ENCODE measurements at regions not wholly inside any gene's neighbourhood (a gene's known extent, or its start where the extent isn't known, plus 50 kb on each side); places are given as distances from the start of the nearest gene placed in this dataset.
"Not testable (repeated sequence)": the region's sequence is repeated elsewhere in the genome, so short reads cannot be mapped to it uniquely, and the experiment has no call there.

DNA sequence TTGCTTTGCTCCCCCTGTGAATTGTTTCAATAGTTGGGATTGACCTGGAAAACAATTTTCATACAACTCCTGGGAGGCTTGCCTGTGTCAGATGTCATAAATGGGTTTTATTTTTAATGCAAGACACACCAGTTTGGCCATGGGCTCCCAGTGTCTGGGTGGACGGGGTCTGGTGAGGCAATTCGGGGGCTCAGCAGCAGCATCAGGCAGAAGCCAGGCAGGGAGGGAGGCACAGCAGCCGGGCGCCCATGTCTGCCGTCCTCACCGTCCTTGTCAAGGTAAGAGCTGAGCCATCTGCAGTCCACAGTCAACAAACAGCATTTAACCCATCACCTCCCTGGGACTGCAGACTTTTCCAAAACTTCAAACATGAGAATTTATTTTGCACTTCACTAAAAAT lies 150.6 kb downstream of the NPIPB11 start:
- DNase-seq = not testable (repeated sequence)

DNA sequence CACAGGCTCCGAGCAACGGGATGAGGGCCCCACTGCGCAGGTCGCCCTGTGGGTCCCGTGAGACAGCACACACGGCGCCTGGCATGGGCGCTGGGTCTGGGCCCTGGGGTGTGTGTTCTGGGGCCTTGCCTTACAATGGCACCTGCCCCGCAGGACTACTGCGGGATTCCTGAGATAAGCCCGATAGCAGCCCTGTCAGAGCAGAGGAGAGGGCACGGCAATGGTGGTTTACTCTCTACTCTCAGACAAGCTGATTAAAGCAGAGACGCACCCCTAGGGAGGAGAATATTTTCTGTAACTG lies 151.1 kb downstream of the NPIPB11 start:
- not testable (repeated sequence) for DNase-seq

GRCh38 chr16:29254676-29255495 lies 151.6 kb downstream of the NPIPB11 start:
- DNase-seq = no peak

- DNase-seq = not testable (repeated sequence)
These were observed 152.6 kb downstream of the NPIPB11 start for GRCh38 chr16:29253716-29254590.

GRCh38 chr16:29253066-29253590 lies 153.4 kb downstream of the NPIPB11 start:
- DNase-seq = not testable (repeated sequence)

DNA sequence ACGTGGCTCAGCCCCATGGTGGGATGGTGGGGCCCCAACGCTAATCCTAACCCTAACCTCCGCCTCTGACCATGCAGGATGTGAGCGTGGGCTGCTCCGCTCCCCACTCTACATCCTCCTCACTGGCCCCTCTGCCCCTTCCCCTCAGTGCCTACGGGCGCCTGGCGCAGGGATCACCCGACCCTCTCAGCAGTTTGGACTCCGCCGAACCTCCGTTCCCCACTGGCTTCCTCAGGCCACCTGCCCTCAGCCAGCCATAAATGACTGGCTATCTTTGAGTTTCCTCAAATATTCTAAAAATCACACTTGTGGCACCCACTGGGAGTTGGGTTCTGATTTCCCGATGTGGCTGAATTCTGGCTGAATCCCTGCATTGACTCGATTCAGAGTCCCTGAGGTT lies 154.2 kb downstream of the NPIPB11 start:
- not testable (repeated sequence) for DNase-seq

- peak; percentile 24 for DNase-seq
These were observed 154.9 kb downstream of the NPIPB11 start for GRCh38 chr16:29251571-29252011.

DNA sequence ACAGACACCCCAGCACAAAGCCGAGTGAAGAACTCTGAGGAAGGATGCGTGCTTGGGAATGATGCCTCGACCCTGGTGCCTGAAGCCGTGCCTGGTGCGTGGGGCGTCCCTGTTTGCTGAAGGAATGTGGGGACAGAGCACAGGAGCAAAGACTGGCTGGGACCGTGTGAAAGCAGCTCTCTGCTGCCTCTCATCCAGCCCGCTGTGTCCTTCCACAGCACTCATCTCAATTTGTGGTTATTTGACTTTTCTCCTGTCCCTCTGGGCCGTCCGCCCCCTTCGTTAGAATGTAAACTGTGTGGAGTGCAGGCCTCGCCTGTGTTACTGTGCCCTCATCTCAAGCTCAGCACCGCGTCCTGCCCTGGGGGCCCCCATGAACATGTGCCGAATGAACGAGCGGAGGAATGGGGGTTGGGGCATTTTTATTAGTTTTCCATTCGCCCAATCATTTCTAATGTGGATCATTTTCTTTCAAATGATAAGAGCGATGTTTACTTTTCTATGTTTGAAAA lies 155.5 kb downstream of the NPIPB11 start:
- DNase-seq = not testable (repeated sequence)

DNA sequence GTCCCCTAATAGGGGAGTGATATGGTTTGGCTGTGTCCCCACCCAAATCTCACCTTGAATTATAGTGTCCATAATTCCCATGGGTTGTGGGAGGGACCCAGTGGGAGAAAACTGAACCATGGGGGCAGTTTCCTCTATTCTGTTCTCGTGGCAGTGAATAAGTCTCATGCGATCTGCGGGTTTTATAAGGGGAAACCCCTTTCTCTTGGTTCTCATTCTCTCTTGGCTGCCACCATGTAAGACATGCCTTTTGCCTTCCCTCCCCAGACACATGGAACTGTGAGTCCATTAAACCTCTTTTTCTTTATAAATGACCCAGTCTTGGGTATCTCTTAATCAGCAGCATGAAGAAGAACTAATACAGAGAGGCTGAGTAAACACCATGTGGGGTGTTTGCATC lies 156.0 kb downstream of the NPIPB11 start:
- DNase-seq = not testable (repeated sequence)

- DNase-seq = not testable (repeated sequence)
These were observed 157.6 kb downstream of the NPIPB11 start for GRCh38 chr16:29248940-29249318.

DNA sequence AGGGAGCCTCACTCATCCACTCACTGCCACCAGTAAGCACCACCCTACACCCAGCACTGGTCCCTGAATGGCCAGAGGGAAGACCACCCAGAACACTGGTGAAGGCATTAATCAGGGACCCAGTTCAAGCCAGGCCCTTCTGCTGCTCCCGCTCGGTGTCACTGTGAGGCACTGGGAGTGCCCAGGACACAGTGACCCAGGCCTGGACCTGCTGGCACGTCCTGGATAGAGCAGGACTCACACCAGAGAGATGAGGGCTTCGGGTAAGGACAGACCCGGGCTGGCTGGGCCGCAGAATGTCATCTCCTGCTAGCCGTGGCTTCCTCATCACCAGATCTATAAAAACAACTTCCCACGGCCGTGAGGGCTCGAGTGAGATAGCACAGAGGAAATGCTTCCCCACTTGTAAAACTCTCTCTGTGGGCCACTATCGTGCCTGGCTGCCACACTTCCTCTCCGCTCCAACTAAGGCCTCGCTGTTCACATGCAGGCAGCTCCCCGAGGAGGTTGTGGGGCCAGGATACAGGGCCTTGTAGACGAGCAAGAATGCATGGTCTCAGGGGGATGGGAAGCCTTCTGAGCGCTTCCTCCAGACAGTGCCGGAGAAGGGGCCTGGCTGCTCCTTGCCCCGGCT lies 158.1 kb downstream of the NPIPB11 start:
- DNase-seq = not testable (repeated sequence)

DNA sequence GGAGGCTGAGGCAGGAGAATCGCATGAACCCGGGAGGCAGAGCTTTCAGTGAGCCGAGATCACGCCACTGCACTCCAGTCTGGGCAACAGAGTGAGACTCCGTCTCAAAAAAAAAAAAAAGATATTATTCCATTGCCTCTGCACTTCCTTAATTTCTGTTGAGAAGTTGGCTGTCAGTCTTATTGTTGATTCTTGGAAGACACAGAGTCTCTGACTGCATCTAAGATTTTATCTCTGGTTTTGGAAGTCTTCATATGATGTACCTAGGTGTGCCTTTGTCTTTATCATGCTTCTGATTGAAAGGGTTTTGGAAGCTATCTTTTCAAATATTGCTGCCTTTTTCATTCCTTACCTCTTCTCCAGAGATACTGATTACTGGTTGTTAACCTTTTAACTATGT lies 160.4 kb downstream of the NPIPB11 start:
- not testable (repeated sequence) for DNase-seq

GRCh38 chr16:29237971-29238370 lies 168.5 kb downstream of the NPIPB11 start:
- no peak for DNase-seq

- not testable (repeated sequence) for DNase-seq
These were observed 169.0 kb downstream of the NPIPB11 start for GRCh38 chr16:29237495-29237894.

DNA sequence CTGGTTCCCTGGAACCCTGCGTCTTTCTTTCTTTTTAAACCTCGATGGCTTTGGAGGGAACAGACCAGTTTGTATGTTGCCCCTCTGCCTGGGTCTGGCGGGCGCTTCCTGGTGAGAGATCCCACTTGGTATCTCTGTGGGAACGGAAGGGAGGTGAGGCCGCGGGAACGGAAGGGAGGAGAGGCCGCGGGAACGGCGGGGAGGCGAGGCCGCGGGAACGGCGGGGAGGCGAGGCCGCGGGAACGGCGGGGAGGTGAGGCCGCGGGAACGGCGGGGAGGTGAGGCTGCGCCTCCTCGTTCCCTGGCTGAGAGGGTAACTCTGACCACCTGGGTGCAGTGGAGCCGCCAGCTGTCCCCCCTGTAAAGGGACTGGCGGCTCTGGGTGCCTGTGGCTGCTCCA lies 169.5 kb downstream of the NPIPB11 start:
- DNase-seq = not testable (repeated sequence)

DNA sequence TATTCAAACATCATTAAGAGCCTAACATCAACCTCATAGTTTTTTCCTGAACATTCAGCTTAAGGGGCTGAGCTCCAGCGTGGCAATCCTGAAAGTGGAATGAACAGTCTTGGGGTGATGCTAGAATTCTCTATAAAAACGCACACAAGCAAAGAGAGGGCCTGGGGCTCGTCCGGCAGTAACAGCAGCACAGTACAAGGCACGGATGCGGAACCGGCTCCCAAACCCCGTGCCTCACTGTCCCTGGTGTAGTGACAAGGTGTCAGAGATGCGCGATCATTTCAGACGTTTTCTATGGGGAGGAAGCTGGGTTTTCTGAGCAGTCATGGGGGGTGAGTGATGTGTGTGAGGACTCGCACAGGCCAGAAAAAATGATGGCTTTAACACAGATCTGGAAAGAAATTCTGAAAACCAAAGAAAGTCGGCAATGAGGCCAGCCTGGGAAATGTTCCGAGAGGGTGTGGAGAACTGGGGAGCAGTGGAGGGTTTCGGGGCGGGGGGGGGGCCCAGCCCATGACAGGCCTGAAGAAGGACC lies 170.6 kb downstream of the NPIPB11 start:
- DNase-seq = not testable (repeated sequence)

DNA sequence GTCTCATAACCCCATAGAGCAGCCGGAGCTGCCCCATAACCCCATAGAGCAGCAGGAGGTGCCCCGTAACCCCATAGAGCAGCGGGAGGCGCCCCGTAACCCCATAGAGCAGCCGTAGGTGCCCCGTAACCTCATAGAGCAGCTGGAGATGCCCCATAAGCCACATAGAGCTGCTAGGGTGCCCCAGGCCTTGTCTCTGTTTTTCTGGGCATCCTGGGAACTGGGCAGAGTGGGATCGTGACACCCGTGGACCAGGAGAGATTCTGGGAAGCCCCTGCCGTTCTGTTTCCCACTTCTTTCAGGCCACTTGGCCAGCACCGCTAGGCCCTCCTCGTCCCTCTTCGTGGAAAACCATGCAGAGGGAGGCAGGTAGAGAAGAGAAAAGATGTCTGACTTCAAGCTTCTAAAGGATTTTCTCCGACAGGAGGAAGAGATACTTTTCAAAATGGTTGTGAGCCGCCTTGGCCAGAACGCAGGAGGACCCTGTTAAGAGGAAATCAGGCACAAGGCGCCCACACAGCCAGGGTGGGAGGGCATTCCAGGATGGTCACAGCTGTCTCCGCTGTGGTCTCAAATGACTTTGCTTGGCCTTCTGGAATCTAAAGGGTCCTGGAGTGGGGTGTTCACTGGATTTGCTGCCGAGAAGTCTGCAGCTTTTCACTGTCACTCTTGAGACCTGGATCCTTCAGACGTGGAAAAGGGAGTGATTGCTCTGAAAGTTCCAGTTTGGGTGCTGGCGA lies 171.8 kb downstream of the NPIPB11 start:
- not testable (repeated sequence) for DNase-seq

DNA sequence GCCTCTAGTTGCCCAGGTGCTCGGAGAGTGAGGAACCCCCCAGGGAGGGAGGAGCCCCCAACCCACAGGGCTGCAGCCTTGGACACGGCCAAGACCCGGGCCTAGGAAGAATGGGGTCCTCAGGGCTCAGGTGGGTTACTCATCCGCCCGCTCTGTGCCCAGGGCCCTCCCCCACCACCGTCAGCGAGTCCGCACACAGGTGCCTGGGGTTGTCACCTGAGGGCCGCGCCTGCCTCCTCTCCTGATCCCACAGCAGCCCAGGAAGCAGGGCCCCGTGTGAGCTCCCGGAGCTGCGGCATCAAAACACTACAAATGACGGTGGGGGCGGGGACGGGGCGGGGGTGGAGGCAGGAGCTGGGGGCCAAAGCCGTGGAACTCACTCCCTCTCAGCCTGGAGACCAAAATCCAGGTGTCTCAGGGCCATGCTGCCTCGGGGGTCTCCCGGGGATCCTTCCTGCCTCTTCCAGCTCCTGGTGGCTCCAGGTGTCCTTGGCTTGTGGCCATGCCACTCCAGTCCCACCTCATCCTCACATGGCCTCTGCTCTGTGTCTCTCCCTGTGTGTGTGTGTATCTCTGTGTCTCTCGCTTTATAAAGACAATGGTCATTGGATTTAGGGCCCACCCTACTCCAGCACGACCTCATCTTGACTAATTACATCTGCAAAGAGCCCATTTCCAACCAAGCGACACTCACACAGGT lies 172.7 kb downstream of the NPIPB11 start:
- not testable (repeated sequence) for DNase-seq

DNA sequence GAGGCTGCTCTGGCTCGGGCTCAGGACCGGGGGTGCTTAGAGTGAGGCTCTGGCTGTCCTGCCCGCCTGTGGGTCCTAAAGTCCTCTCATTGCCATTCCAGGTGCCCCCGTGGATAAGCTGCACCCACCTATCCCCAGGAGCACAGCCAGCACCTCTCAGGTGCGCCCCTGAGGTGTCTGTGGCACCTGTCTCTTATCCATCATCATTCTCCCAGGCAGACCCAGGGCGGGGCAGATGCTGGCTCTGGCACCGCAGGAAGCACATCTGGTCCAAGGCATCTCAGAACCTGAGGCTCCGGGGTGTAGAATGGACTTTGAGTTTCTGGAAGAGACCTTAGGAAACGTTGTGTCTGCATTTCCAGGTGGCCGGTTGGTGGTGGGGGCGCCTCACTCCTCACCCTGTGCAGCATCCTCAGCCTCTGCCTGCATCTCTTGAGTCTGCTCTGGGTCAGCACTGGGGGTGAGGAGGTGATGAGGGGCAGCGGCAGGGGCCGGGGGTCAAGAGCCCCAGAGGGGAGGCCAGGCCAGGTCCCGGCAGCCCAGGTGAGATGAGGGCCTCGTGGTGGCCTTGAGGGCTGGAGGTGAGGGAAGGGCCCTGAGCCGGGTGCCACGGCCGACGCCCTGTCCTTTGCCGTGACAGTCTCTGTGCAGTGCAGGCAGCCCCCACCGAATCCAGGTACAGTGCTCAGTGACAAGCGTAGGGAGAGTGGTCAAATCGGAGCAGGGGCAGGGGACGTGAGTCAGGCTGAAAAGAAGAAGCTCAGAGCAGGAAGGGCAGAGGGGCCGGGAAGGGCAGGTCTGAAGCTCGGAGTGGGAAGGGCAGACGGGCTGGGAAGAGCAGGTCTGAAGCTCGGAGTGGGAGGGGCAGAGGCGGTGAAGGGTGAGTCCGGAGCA lies 173.5 kb downstream of the NPIPB11 start:
- DNase-seq = no peak

DNA sequence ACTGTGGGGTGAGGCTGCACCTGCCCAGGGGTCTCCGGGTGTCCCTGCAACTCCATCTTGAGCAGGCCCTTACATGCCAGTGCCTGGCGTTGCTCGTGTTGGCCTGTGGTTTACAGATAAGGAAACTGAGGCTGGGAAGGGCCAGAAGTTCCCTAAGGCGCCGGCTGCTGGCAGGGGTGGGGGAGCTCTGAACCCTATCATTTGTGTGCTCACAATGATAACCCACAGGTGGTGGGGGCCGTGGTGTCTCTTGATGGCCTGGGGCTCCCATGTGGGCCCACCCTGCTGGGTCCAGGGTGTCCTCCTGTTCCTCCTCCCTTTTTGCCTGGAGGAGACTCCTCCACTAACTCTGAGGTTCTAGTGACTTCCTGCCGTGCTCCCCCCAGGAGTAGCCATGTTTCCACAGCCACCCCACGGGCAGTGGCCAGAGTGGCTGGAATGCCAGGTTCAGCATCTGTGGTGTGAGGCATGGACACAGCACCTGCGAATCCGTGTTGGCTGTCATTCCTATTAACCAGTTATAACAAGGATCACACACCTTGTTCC lies 174.3 kb downstream of the NPIPB11 start:
- DNase-seq = not testable (repeated sequence)

All from DMS53 (cell line).